K562 (cell line): ENCODE measurements at regions not wholly inside any gene's neighbourhood (a gene's known extent, or its start where the extent isn't known, plus 50 kb on each side); places are given as distances from the start of the nearest gene placed in this dataset.
A peak's percentile ranks its signal among the peaks of the same experiment; 100 is the strongest.

Source experiments
- IFI16 ChIP-seq: fragments of 250-450 bp; sonication (Bioruptor Pico); IDR thresholded peaks from 2 replicates; pipeline ENCODE4 v2.1.2; 2022; ENCODE audit warnings: mild to moderate bottlenecking, inconsistent platforms
- SMAD4 ChIP-seq: fragments of 250-450 bp; sonication (Bioruptor Pico); conservative IDR thresholded peaks from 2 replicates; pipeline ENCODE4 v1.8.0; 2021; ENCODE audit warnings: inconsistent platforms, mild to moderate bottlenecking, moderate library complexity
- ZBTB8A ChIP-seq: fragments of 450-650 bp; IDR thresholded peaks from 2 replicates; pipeline ENCODE4 v1.6.1; 2018; ENCODE audit warnings: mild to moderate bottlenecking, moderate library complexity; ENCODE audit not compliant: partially characterized antibody
- ZNF282 ChIP-seq: sonication (generic); formaldehyde crosslinking; IDR thresholded peaks from 2 replicates; pipeline ENCODE4 v1.8.1; 2023; ENCODE audit warnings: missing genetic modification reagents
- ZNF316 ChIP-seq: fragments of 450-650 bp; IDR thresholded peaks from 2 replicates; pipeline ENCODE4 v1.6.1; 2016
- TF ChIP-seq, protein P1 (sequence below), 2 experiments: fragments of 450-650 bp in 1 of 2; sonication (generic) in 1 of 2; formaldehyde crosslinking in 1 of 2; IDR thresholded peaks in 1 of 2; conservative IDR thresholded peaks in 1 of 2; 2 replicates each; pipeline versions ENCODE4 v1.6.1 to v1.8.1; 2016 to 2023; ENCODE audit warnings: mild to moderate bottlenecking in 2 of 2, moderate library complexity in 2 of 2, inconsistent platforms in 1 of 2, missing genetic modification reagents in 1 of 2
- TF ChIP-seq, protein P2 (sequence below): fragments of 450-650 bp; formaldehyde crosslinking; IDR thresholded peaks from 2 replicates; pipeline ENCODE4 v1.4.0; 2020; ENCODE audit warnings: mild to moderate bottlenecking, mixed read lengths
- TF ChIP-seq, protein P3 (sequence below): fragments of 250-450 bp; sonication (Bioruptor Pico); IDR thresholded peaks from 2 replicates; pipeline ENCODE4 v1.4.0; 2020
- TF ChIP-seq, protein P4 (sequence below): fragments of 450-650 bp; IDR thresholded peaks from 2 replicates; pipeline ENCODE4 v1.6.1; 2018; ENCODE audit warnings: mild to moderate bottlenecking, low read depth; ENCODE audit not compliant: partially characterized antibody
- TF ChIP-seq, protein P5 (sequence below): fragments of 450-650 bp; IDR thresholded peaks from one replicate; pipeline ENCODE4 v1.6.1; 2018; ENCODE audit warnings: mild to moderate bottlenecking, moderate library complexity; ENCODE audit not compliant: partially characterized antibody
- TF ChIP-seq, protein P6 (sequence below): fragments of 450-650 bp; formaldehyde crosslinking; IDR thresholded peaks from 2 replicates; pipeline ENCODE4 v1.4.0; 2020; ENCODE audit warnings: mild to moderate bottlenecking, moderate library complexity

DNA sequence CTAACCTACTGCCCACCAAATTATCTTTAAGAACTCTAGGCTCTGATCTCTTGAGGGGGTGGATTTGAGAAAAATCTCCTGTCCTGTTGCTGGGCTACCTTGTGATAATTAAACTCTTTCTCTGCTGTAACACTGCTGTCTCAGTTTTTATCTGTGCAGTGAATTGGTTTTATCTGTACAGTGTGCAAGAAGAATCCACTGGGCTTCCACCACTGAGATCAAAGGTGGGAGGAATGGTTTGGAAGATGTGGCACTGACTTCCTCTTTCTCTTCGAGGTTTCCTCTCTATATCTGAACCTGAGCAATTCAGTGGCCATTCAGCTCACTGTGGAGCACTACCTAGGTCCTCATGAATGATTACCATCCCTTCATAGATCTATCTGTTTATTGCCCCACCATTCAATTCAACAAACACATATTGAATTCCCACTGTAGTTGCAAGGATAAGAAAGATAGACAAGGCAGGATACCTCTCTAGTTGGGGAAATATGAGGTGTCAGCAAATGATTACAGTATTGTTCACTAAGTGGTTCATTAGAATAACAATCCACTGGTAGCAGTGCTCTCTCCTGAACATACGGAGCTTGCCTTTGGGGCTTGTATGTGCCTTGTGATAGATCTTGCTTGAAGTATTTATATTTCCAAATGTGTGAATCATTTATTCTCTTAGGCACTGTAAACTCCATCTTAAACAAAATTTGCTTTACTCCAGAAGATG, 172.1 kb upstream of the ARG1 start (continued):
- TF ChIP-seq, protein P1, sequence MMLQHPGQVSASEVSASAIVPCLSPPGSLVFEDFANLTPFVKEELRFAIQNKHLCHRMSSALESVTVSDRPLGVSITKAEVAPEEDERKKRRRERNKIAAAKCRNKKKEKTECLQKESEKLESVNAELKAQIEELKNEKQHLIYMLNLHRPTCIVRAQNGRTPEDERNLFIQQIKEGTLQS (IDR thresholded peaks at IDR 0.05), result 0 out of 2 replicates have a peak, but pooled peaks have one; percentile 15
- TF ChIP-seq, protein P1 (CRISPR knock-in tag; conservative IDR thresholded peaks at IDR 0.05), result no peak
- TF ChIP-seq ZNF282 (CRISPR knock-in tag) (no peak), IFI16 (no peak), ZBTB8A (no peak), ZNF316 (peak; percentile 10; the same call in 1 of the 2 replicates), SMAD4 (CRISPR knock-in tag) (no peak)
- TF ChIP-seq, protein P2, sequence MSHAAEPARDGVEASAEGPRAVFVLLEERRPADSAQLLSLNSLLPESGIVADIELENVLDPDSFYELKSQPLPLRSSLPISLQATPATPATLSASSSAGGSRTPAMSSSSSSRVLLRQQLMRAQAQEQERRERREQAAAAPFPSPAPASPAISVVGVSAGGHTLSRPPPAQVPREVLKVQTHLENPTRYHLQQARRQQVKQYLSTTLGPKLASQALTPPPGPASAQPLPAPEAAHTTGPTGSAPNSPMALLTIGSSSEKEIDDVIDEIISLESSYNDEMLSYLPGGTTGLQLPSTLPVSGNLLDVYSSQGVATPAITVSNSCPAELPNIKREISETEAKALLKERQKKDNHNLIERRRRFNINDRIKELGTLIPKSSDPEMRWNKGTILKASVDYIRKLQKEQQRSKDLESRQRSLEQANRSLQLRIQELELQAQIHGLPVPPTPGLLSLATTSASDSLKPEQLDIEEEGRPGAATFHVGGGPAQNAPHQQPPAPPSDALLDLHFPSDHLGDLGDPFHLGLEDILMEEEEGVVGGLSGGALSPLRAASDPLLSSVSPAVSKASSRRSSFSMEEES (CRISPR knock-in tag), result no peak
- TF ChIP-seq, protein P3, sequence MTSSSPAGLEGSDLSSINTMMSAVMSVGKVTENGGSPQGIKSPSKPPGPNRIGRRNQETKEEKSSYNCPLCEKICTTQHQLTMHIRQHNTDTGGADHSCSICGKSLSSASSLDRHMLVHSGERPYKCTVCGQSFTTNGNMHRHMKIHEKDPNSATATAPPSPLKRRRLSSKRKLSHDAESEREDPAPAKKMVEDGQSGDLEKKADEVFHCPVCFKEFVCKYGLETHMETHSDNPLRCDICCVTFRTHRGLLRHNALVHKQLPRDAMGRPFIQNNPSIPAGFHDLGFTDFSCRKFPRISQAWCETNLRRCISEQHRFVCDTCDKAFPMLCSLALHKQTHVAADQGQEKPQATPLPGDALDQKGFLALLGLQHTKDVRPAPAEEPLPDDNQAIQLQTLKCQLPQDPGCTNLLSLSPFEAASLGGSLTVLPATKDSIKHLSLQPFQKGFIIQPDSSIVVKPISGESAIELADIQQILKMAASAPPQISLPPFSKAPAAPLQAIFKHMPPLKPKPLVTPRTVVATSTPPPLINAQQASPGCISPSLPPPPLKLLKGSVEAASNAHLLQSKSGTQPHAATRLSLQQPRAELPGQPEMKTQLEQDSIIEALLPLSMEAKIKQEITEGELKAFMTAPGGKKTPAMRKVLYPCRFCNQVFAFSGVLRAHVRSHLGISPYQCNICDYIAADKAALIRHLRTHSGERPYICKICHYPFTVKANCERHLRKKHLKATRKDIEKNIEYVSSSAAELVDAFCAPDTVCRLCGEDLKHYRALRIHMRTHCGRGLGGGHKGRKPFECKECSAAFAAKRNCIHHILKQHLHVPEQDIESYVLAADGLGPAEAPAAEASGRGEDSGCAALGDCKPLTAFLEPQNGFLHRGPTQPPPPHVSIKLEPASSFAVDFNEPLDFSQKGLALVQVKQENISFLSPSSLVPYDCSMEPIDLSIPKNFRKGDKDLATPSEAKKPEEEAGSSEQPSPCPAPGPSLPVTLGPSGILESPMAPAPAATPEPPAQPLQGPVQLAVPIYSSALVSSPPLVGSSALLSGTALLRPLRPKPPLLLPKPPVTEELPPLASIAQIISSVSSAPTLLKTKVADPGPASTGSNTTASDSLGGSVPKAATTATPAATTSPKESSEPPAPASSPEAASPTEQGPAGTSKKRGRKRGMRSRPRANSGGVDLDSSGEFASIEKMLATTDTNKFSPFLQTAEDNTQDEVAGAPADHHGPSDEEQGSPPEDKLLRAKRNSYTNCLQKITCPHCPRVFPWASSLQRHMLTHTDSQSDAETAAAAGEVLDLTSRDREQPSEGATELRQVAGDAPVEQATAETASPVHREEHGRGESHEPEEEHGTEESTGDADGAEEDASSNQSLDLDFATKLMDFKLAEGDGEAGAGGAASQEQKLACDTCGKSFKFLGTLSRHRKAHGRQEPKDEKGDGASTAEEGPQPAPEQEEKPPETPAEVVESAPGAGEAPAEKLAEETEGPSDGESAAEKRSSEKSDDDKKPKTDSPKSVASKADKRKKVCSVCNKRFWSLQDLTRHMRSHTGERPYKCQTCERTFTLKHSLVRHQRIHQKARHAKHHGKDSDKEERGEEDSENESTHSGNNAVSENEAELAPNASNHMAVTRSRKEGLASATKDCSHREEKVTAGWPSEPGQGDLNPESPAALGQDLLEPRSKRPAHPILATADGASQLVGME (CRISPR knock-in tag), result no peak
- TF ChIP-seq, protein P4, sequence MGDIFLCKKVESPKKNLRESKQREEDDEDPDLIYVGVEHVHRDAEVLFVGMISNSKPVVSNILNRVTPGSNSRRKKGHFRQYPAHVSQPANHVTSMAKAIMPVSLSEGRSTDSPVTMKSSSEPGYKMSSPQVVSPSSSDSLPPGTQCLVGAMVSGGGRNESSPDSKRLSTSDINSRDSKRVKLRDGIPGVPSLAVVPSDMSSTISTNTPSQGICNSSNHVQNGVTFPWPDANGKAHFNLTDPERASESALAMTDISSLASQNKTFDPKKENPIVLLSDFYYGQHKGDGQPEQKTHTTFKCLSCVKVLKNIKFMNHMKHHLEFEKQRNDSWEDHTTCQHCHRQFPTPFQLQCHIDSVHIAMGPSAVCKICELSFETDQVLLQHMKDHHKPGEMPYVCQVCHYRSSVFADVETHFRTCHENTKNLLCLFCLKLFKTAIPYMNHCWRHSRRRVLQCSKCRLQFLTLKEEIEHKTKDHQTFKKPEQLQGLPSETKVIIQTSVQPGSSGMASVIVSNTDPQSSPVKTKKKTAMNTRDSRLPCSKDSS, result no peak
- TF ChIP-seq, protein P5, sequence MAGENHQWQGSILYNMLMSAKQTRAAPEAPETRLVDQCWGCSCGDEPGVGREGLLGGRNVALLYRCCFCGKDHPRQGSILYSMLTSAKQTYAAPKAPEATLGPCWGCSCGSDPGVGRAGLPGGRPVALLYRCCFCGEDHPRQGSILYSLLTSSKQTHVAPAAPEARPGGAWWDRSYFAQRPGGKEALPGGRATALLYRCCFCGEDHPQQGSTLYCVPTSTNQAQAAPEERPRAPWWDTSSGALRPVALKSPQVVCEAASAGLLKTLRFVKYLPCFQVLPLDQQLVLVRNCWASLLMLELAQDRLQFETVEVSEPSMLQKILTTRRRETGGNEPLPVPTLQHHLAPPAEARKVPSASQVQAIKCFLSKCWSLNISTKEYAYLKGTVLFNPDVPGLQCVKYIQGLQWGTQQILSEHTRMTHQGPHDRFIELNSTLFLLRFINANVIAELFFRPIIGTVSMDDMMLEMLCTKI, result no peak
- TF ChIP-seq, protein P6, sequence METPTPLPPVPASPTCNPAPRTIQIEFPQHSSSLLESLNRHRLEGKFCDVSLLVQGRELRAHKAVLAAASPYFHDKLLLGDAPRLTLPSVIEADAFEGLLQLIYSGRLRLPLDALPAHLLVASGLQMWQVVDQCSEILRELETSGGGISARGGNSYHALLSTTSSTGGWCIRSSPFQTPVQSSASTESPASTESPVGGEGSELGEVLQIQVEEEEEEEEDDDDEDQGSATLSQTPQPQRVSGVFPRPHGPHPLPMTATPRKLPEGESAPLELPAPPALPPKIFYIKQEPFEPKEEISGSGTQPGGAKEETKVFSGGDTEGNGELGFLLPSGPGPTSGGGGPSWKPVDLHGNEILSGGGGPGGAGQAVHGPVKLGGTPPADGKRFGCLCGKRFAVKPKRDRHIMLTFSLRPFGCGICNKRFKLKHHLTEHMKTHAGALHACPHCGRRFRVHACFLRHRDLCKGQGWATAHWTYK, result no peak
